ENCODE measurements at regions not wholly inside any gene's neighbourhood (a gene's known extent, or its start where the extent isn't known, plus 50 kb on each side); places are given as distances from the start of the nearest gene placed in this dataset.

GRCh38 chr20:5670036-5670536 is 59.3 kb upstream of the GPCPD1 start:
- Histone ChIP-seq H3K4me1 (ENCODE audit: control insufficient read depth in 2 of 3, insufficient read depth in 2 of 3, low read depth in 1 of 3, low read length in 3 of 3) (no peaks in the 10 kb centered on the region), H3K9ac (ENCODE audit: low read length in 3 of 3) (no peak overlapping the region), H3K36me3 (ENCODE audit: control insufficient read depth in 2 of 3, insufficient read depth in 3 of 3, low read length in 3 of 3) (no peaks in the 10 kb centered on the region), H3K27me3 (ENCODE audit: control insufficient read depth, insufficient read depth, low read length) (no peaks in the 10 kb centered on the region), H3K4me3 (ENCODE audit: low read length in 3 of 3) (no peak overlapping the region), H3K27ac (ENCODE audit: low read depth in 2 of 2, low read length in 2 of 2) (no peak overlapping the region), H3K9me3 (ENCODE audit: control insufficient read depth in 2 of 3, insufficient read depth in 1 of 3, low read length in 3 of 3) (no peaks in the 10 kb centered on the region)
- intact Hi-C loops (cut with DNase I) = no loop called here
- TF ChIP-seq CTCF (IDR thresholded peaks at IDR 0.05; ENCODE audit: borderline replicate concordance, extremely low read depth, insufficient read depth) = no peak
- DNase-seq (no peak), FAIRE-seq (no peak)

GRCh38 chr20:5668529-5668868 is 57.7 kb upstream of the GPCPD1 start:
- Histone ChIP-seq H3K27me3 (ENCODE audit: control insufficient read depth, insufficient read depth, low read length) (no peaks in the 10 kb centered on the region), H3K9ac (ENCODE audit: low read length in 3 of 3) (no peak overlapping the region), H3K4me1 (ENCODE audit: control insufficient read depth in 2 of 3, insufficient read depth in 2 of 3, low read depth in 1 of 3, low read length in 3 of 3) (no peaks in the 10 kb centered on the region), H3K9me3 (ENCODE audit: control insufficient read depth in 2 of 3, insufficient read depth in 1 of 3, low read length in 3 of 3) (no peaks in the 10 kb centered on the region), H3K27ac (ENCODE audit: low read depth in 2 of 2, low read length in 2 of 2) (no peak overlapping the region), H3K36me3 (ENCODE audit: control insufficient read depth in 2 of 3, insufficient read depth in 3 of 3, low read length in 3 of 3) (no peaks in the 10 kb centered on the region), H3K4me3 (ENCODE audit: low read length in 3 of 3) (no peak overlapping the region)
- no peak for TF ChIP-seq CTCF (IDR thresholded peaks at IDR 0.05; ENCODE audit: borderline replicate concordance, extremely low read depth, insufficient read depth)
- FAIRE-seq = no peak
- intact Hi-C loops (cut with DNase I) = no loop called here
- DNase-seq = no peak

GRCh38 chr20:5667705-5668528 is 57.1 kb upstream of the GPCPD1 start:
- Histone ChIP-seq H3K9ac (ENCODE audit: low read length in 3 of 3) (no peak overlapping the region), H3K4me3 (ENCODE audit: low read length in 3 of 3) (no peak overlapping the region), H3K9me3 (ENCODE audit: control insufficient read depth in 2 of 3, insufficient read depth in 1 of 3, low read length in 3 of 3) (no peaks in the 10 kb centered on the region), H3K27me3 (ENCODE audit: control insufficient read depth, insufficient read depth, low read length) (no peaks in the 10 kb centered on the region), H3K4me1 (ENCODE audit: control insufficient read depth in 2 of 3, insufficient read depth in 2 of 3, low read depth in 1 of 3, low read length in 3 of 3) (no peaks in the 10 kb centered on the region), H3K27ac (ENCODE audit: low read depth in 2 of 2, low read length in 2 of 2) (no peak overlapping the region), H3K36me3 (ENCODE audit: control insufficient read depth in 2 of 3, insufficient read depth in 3 of 3, low read length in 3 of 3) (no peaks in the 10 kb centered on the region)
- DNase-seq (no peak), FAIRE-seq (no peak)
- intact Hi-C loops (cut with DNase I) = no loop called here
- no peak for TF ChIP-seq CTCF (IDR thresholded peaks at IDR 0.05; ENCODE audit: borderline replicate concordance, extremely low read depth, insufficient read depth)
